Dendritic cell treated with granulocyte-macrophage colony-stimulating factor and Interleukin-4, amounts not matched to agents 40 ng/mL and 50 ng/mL, for 4 days (primary cell): ENCODE measurements at regions not wholly inside any gene's neighbourhood (a gene's known extent, or its start where the extent isn't known, plus 50 kb on each side); places are given as distances from the start of the nearest gene placed in this dataset.

Source experiments
- H3K27ac Mint-ChIP-seq: one replicate; pipeline ENCODE4 v1.8.0; 2022; ENCODE audit warnings: mild to moderate bottlenecking, mixed read lengths
- H3K27me3 Mint-ChIP-seq: one replicate; pipeline ENCODE4 v1.8.0; 2022; ENCODE audit warnings: mild to moderate bottlenecking, mixed read lengths
- H3K36me3 Mint-ChIP-seq: one replicate; pipeline ENCODE4 v1.8.0; 2022; ENCODE audit warnings: low read depth, mixed read lengths
- H3K4me1 Mint-ChIP-seq: one replicate; pipeline ENCODE4 v1.8.0; 2022; ENCODE audit warnings: low read depth, mixed read lengths
- H3K4me3 Mint-ChIP-seq: one replicate; pipeline ENCODE4 v1.8.0; 2022; ENCODE audit warnings: mild to moderate bottlenecking, moderate library complexity, mixed read lengths
- H3K9me3 Mint-ChIP-seq: one replicate; pipeline ENCODE4 v1.8.0; 2022; ENCODE audit warnings: mixed read lengths
- intact Hi-C: fragments of 100-400 bp; cut with micrococcal nuclease; formaldehyde crosslinking; loops from one replicate; pipeline ENCODE4 v1.15.0; 2022

DNA sequence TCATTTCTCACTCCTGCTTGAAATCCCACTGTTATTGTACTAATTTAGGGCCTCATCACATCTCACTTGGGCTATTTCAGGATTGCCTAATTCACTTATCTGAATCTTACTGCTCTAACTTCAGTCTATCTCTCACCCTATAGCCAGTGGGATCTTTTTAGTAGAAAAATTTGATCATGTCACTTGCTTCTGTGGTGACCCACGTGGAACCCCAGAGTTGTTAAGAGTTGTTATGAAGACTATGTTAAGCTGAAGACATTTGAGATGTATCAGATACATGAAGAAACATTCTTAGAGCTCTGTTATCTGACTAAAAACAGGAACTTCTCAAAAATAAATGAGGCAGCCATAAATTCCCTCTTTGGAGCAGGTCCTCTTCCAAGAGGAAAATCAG, 1375.6 kb upstream of the TENM4 start:
- Mint-ChIP-seq H3K9me3 (no peaks in the 10 kb centered on the region), H3K27me3 (no peaks in the 10 kb centered on the region), H3K36me3 (no peaks in the 10 kb centered on the region), H3K4me1 (no peaks in the 10 kb centered on the region), H3K27ac (no peak overlapping the region), H3K4me3 (no peak overlapping the region)
- intact Hi-C loops = no loop called here

- no peaks in the 10 kb centered on the region for H3K36me3 Mint-ChIP-seq
- H3K9me3 Mint-ChIP-seq = no peaks in the 10 kb centered on the region
- H3K4me3 Mint-ChIP-seq = no peak overlapping the region
- no peaks in the 10 kb centered on the region for H3K27me3 Mint-ChIP-seq
- H3K4me1 Mint-ChIP-seq = no peaks in the 10 kb centered on the region
- intact Hi-C loops = no loop called here
- no peak overlapping the region for H3K27ac Mint-ChIP-seq
Measured at GRCh38 chr11:80815752-80816453, 1375.1 kb upstream of the TENM4 start.

GRCh38 chr11:80814813-80815212, 1374.0 kb upstream of the TENM4 start:
- no peaks in the 10 kb centered on the region for H3K36me3 Mint-ChIP-seq
- intact Hi-C loops = no loop called here
- no peak overlapping the region for H3K27ac Mint-ChIP-seq
- no peaks in the 10 kb centered on the region for H3K9me3 Mint-ChIP-seq
- no peaks in the 10 kb centered on the region for H3K4me1 Mint-ChIP-seq
- H3K27me3 Mint-ChIP-seq = no peaks in the 10 kb centered on the region
- H3K4me3 Mint-ChIP-seq = no peak overlapping the region

DNA sequence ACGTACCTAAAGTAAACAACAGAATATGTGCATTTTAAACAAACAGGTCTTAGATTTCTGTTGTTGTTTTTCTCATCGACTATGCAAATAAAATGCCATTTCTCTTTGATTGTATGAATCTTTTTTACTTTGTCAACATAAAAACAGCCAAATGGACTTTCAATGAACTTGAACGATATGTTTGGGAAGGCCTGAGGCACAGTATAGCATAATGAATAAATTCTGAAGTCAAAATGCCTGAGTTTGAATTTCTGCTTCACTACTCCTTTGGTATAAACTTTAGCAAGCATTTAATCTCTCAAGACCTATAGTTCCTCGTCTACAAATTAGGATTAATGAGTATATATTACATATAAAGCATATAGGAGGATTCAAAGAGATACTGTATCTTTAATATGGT, 1369.9 kb upstream of the TENM4 start:
- H3K36me3 Mint-ChIP-seq = no peaks in the 10 kb centered on the region

DNA sequence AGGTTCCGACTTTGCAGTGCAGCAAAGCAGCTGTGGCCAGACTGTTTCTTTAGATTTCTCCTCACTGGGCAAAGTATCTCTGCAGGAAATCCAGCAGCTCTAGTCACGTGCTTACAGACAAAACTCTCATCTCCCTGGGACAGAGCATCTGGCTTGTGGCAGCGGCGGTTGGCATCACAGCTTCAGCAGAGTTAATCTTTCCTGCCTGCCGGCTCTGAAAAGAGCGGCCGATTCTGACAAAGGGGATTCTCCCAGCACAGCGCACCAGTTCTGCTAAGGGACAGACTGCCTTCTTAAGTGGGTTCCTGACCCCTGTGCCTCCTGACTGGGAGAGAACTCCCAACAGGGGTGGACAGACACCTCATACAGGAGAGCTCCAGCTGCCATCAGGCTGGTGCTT, 1357.3 kb upstream of the TENM4 start:
- H3K9me3 Mint-ChIP-seq = peaks cover 44% of the 10 kb centered on the region
- no peak overlapping the region for H3K4me3 Mint-ChIP-seq
- H3K4me1 Mint-ChIP-seq = no peaks in the 10 kb centered on the region
- H3K27ac Mint-ChIP-seq = no peak overlapping the region
- no peaks in the 10 kb centered on the region for H3K27me3 Mint-ChIP-seq
- intact Hi-C loops = no loop called here
- H3K36me3 Mint-ChIP-seq = no peaks in the 10 kb centered on the region

More for the DNA sequence above, 1369.9 kb upstream of the TENM4 start:
- no peaks in the 10 kb centered on the region for H3K9me3 Mint-ChIP-seq
- no peaks in the 10 kb centered on the region for H3K27me3 Mint-ChIP-seq
- no peak overlapping the region for H3K27ac Mint-ChIP-seq
- no peak overlapping the region for H3K4me3 Mint-ChIP-seq
- intact Hi-C loops = no loop called here
- no peaks in the 10 kb centered on the region for H3K4me1 Mint-ChIP-seq

DNA sequence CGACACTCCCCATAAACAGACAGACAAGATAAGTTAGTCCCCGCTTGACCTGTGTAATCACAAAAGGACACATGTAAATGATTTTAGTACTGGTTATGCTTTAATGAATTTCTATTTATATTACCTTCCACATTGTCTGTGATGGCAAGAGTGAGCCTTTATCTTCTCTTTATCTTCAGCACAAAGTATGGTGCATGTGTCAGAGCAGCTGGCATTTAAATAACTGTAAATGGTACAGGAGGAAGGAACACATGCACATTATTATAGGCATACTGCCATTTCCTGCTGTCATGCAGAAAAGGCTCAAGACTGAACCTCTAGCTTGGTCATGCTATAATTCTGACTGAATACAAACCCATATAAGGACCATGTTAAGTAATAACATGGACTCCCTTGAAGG, 1342.7 kb upstream of the TENM4 start:
- Mint-ChIP-seq H3K27me3 (no peaks in the 10 kb centered on the region), H3K9me3 (no peaks in the 10 kb centered on the region), H3K4me3 (no peak overlapping the region), H3K27ac (no peak overlapping the region), H3K4me1 (no peaks in the 10 kb centered on the region), H3K36me3 (no peaks in the 10 kb centered on the region)
- intact Hi-C loops = no loop called here

DNA sequence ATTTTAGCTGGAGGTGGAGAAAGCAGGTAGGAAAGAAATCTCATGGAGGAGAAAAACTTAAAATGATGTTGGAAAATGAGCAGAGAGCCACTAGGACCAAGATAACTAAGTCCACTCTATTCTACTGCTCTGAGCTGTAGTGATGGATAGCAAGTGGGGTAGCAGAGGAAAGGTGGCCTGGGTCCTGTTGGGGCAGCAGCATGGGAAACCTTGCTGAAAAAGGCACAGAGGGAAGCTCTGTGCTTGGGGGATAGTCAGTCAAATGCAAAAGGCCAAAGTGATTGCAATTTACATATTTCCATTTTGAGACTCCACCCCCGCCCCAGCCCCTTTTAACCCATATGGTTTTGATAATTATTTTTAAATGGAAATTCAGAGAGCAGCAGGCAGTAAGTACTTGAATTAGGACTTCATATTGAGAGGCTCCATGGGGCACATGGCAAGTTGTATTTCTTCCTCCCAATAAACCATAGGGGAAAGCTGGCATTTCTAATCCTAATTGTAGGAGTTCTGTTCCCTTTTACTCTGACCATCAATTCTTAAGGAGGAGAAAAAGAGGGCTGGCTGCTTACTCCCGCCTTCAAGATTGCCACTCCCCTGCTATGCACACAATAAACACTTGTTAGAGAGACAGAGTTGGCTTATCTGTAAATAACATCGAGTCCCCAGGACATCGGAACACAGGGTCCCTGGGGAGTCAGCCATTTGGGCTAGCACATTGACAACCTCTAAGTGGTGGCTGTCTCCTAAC, 1341.5 kb upstream of the TENM4 start:
- intact Hi-C loops = no loop called here
- Mint-ChIP-seq H3K36me3 (no peaks in the 10 kb centered on the region), H3K4me1 (no peaks in the 10 kb centered on the region), H3K27me3 (no peaks in the 10 kb centered on the region), H3K9me3 (no peaks in the 10 kb centered on the region), H3K27ac (no peak overlapping the region), H3K4me3 (no peak overlapping the region)

DNA sequence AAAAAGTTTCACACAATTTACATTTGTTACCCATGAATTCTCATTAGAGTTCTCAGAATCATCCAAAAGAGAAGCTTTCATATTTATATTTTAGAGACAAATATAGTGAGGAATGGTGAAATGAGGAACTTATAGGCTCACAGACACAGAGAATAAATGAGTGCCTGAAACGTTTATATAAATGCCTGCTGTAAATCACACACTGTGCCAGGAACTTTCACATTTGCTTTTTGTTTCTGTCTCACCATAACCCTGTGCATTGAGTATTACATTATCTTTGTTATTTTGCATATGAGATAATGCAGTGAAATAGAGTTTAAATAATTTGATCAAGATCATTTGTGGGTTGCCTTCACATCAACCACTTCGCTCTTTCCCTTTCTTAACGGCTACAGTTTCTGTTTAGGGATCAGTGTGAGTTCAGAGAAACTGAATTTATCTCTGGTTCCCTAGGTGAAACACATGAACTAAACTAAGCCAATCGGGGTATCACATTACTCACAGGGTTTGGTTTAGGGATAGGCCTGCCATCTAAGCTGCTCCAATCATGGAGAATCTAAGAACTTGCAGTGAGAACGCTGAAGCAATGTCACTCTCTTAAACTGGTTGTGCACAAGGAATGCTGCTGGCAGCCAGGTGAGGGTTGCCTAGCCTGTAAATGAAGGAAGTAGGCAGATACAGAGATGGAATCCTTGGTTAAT, 1339.2 kb upstream of the TENM4 start:
- H3K4me3 Mint-ChIP-seq = no peak overlapping the region
- H3K9me3 Mint-ChIP-seq = peaks cover 6% of the 10 kb centered on the region
- intact Hi-C loops = no loop called here
- no peaks in the 10 kb centered on the region for H3K27me3 Mint-ChIP-seq
- no peak overlapping the region for H3K27ac Mint-ChIP-seq
- H3K4me1 Mint-ChIP-seq = no peaks in the 10 kb centered on the region
- H3K36me3 Mint-ChIP-seq = no peaks in the 10 kb centered on the region

DNA sequence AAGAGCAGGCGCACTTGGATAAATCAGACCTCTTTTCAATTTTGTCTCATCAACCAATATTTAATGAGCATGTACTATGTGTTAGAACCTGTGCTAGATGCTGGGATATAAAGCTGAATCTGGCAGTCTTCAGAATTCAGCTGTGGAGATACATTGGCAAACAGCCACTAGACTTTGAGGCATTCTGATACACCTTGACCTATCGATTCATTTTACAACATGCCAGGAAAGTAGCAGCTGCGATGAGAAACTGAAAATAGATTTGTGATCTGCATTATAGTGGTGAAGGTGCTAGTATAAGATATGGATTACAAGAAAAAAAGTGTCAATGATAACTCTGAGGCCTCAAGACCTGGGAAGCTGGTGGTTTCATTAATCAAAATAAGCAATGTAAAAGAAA, 1338.1 kb upstream of the TENM4 start:
- intact Hi-C loops = no loop called here
- H3K4me1 Mint-ChIP-seq = no peaks in the 10 kb centered on the region
- no peaks in the 10 kb centered on the region for H3K27me3 Mint-ChIP-seq
- no peak overlapping the region for H3K27ac Mint-ChIP-seq
- no peaks in the 10 kb centered on the region for H3K36me3 Mint-ChIP-seq
- no peak overlapping the region for H3K4me3 Mint-ChIP-seq
- peaks cover 9% of the 10 kb centered on the region for H3K9me3 Mint-ChIP-seq

GRCh38 chr11:80778432-80778831, 1337.6 kb upstream of the TENM4 start:
- H3K4me3 Mint-ChIP-seq = no peak overlapping the region
- no peak overlapping the region for H3K27ac Mint-ChIP-seq
- H3K4me1 Mint-ChIP-seq = no peaks in the 10 kb centered on the region
- intact Hi-C loops = no loop called here
- H3K27me3 Mint-ChIP-seq = no peaks in the 10 kb centered on the region
- no peaks in the 10 kb centered on the region for H3K36me3 Mint-ChIP-seq
- H3K9me3 Mint-ChIP-seq = peaks cover 12% of the 10 kb centered on the region

DNA sequence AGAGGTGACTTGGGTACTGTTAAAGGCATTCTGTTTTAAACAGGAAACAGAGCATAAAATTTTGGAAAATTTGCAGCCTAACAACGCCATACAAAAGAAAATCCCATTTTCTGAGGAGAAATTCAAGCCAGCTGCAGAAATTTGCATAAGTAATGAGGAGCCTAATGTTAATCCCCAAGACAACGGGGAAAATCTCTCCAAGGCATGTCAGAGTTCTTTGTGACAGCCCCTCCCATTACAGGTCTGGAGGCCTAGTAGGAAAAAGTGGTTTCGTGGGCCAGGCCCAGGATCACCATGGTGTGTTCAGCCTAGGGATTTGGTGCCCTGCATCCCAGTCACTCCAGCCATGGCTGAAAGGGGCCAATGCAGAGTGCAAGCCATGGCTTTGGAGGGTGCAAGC, 1333.1 kb upstream of the TENM4 start:
- H3K36me3 Mint-ChIP-seq = no peaks in the 10 kb centered on the region
- H3K4me1 Mint-ChIP-seq = no peaks in the 10 kb centered on the region
- H3K27ac Mint-ChIP-seq = no peak overlapping the region
- H3K27me3 Mint-ChIP-seq = no peaks in the 10 kb centered on the region
- no peak overlapping the region for H3K4me3 Mint-ChIP-seq
- intact Hi-C loops = no loop called here
- peaks cover 17% of the 10 kb centered on the region for H3K9me3 Mint-ChIP-seq

- Mint-ChIP-seq H3K27me3 (no peaks in the 10 kb centered on the region), H3K4me3 (no peak overlapping the region), H3K36me3 (no peaks in the 10 kb centered on the region), H3K9me3 (peaks cover 17% of the 10 kb centered on the region), H3K27ac (no peak overlapping the region), H3K4me1 (no peaks in the 10 kb centered on the region)
- intact Hi-C loops = no loop called here
Measured at GRCh38 chr11:80771017-80771416, 1330.2 kb upstream of the TENM4 start.

- Mint-ChIP-seq H3K9me3 (no peaks in the 10 kb centered on the region), H3K27ac (no peak overlapping the region)
Measured at GRCh38 chr11:80758787-80759186, 1318.0 kb upstream of the TENM4 start.

DNA sequence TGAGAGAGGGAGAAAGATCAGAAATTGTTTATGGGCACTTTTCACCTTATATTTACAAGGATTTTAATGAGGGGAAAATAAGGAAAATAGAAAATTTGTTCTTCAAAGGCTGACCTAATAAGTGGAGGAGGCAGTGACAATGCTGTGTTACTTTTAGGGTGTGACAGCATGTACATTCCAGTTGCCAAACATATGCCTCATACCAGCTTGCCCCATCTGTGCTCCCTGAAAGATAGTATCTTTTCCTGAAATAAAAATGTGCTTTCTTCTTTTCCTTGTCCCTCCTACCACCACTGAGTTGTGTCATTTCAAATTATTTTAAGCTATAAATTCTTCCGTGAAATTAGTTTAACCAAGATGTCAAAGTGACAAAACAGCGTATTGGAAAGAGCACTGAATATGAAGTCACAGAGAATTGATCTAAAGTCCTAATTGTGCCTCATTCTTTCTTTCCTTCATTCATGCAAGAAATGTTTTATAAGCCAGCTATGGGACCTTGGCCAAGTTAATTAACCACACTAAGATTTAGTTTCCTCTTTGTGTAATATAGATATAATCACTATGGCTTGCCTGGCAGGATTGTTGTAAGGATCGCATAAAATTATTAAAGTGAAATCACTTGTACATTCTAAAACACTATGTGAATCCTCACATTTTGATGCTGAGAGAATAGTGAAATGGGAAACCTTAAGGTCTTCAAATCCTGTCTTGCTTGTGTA, 1307.5 kb upstream of the TENM4 start:
- Mint-ChIP-seq H3K9me3 (no peaks in the 10 kb centered on the region), H3K27me3 (no peaks in the 10 kb centered on the region), H3K27ac (no peak overlapping the region), H3K4me3 (no peak overlapping the region), H3K36me3 (no peaks in the 10 kb centered on the region), H3K4me1 (no peaks in the 10 kb centered on the region)
- intact Hi-C loops = no loop called here

More at GRCh38 chr11:80758787-80759186, 1318.0 kb upstream of the TENM4 start:
- Mint-ChIP-seq H3K36me3 (no peaks in the 10 kb centered on the region), H3K27me3 (no peaks in the 10 kb centered on the region), H3K4me3 (no peak overlapping the region), H3K4me1 (no peaks in the 10 kb centered on the region)
- intact Hi-C loops = no loop called here
